IMR-90 (cell line): ENCODE measurements at regions not wholly inside any gene's neighbourhood (a gene's known extent, or its start where the extent isn't known, plus 50 kb on each side); places are given as distances from the start of the nearest gene placed in this dataset.

Experiments used
- ATAC-seq: fragments of 200-7000 bp; cut with Tn5 transposase; 2 replicates; pipeline ENCODE4 v1.9.1; 2020; ENCODE audit warnings: low read depth, mild to moderate bottlenecking, moderate library complexity
- BruUV-seq: library from RNA; stranded (reverse); fragments of 400-500 nt; replicated peaks from 2 replicates; lab custom pipeline; 2021; lab: Mats Ljungman, UMichigan
- CTCF ChIA-PET: fragments of 300-600 bp; formaldehyde crosslinking; extraction: SDS; loops from one replicate; lab custom pipeline; 2021; ENCODE audit warnings: antibody characterized with exemption; lab: Yijun Ruan, JAX
- POLR2A ChIA-PET: fragments of 300-600 bp; sonication (Branson Sonifier 250); formaldehyde crosslinking; loops from one replicate; lab custom pipeline; 2022; ENCODE audit warnings: antibody characterized with exemption; ENCODE audit not compliant: unreplicated experiment; lab: Charles Lee
- DNase-seq: peaks from one replicate; pipeline ENCODE4 v3.0.0; 2013
- H2AFZ ChIP-seq: replicated peaks from 2 replicates; pipeline ENCODE3; 2013; ENCODE audit warnings: low read length, mild to moderate bottlenecking; ENCODE audit not compliant: poor library complexity
- H2AK5ac ChIP-seq: 2 replicates; pipeline ENCODE4 v1.6.1; 2013; ENCODE audit warnings: low read depth, low read length, inconsistent platforms
- H2AK9ac ChIP-seq: replicated peaks from 2 replicates; pipeline ENCODE3; 2013; ENCODE audit warnings: mild to moderate bottlenecking, low read depth, low read length, moderate library complexity; ENCODE audit not compliant: poor library complexity
- H2BK120ac ChIP-seq: 2 replicates; pipeline ENCODE4 v1.6.1; 2013; ENCODE audit warnings: low read depth, low read length, inconsistent platforms
- H2BK15ac ChIP-seq: 3 replicates; pipeline ENCODE4 v1.6.1; 2013; ENCODE audit warnings: low read depth, low read length, inconsistent platforms
- H2BK20ac ChIP-seq: 2 replicates; pipeline ENCODE4 v1.6.1; 2013; ENCODE audit warnings: low read depth, mild to moderate bottlenecking, inconsistent platforms, low read length, moderate library complexity
- H2BK5ac ChIP-seq: 2 replicates; pipeline ENCODE4 v1.6.1; 2013; ENCODE audit warnings: mild to moderate bottlenecking, low read depth, low read length, inconsistent platforms; ENCODE audit not compliant: poor library complexity, severe bottlenecking
- H3K14ac ChIP-seq: replicated peaks from 2 replicates; pipeline ENCODE4 v1.6.1; 2013; ENCODE audit warnings: low read depth, low read length, inconsistent platforms
- H3K18ac ChIP-seq: 2 replicates; pipeline ENCODE4 v1.6.1; 2013; ENCODE audit warnings: low read depth, low read length, control low read depth
- H3K23ac ChIP-seq: 2 replicates; pipeline ENCODE4 v1.6.1; 2013; ENCODE audit warnings: low read depth, low read length, inconsistent platforms
- H3K27ac ChIP-seq: 2 replicates; pipeline ENCODE4 v1.5.1; 2013; ENCODE audit warnings: mild to moderate bottlenecking, control low read depth, low read length; ENCODE audit not compliant: insufficient read depth
- H3K27me3 ChIP-seq: 2 replicates; pipeline ENCODE4 v1.6.1; 2013; ENCODE audit warnings: low read length; ENCODE audit not compliant: control insufficient read depth, insufficient read depth
- H3K36me3 ChIP-seq: 2 replicates; pipeline ENCODE4 v1.6.1; 2013; ENCODE audit warnings: low read length, mixed read lengths; ENCODE audit not compliant: control insufficient read depth, insufficient read depth
- H3K4ac ChIP-seq: 2 replicates; pipeline ENCODE4 v1.6.1; 2013; ENCODE audit warnings: low read depth, low read length, inconsistent platforms
- H3K4me1 ChIP-seq: 2 replicates; pipeline ENCODE4 v1.6.1; 2013; ENCODE audit warnings: low read length, mixed read lengths; ENCODE audit not compliant: control insufficient read depth, insufficient read depth
- H3K4me2 ChIP-seq: 2 replicates; pipeline ENCODE4 v1.6.1; 2013; ENCODE audit warnings: low read depth, mild to moderate bottlenecking, control low read depth, low read length, moderate library complexity
- H3K4me3 ChIP-seq: 2 replicates; pipeline ENCODE4 v1.5.1; 2013; ENCODE audit warnings: low read depth, mild to moderate bottlenecking, control low read depth, low read length, moderate library complexity; ENCODE audit not compliant: insufficient read depth
- H3K56ac ChIP-seq: 2 replicates; pipeline ENCODE4 v1.6.1; 2013; ENCODE audit warnings: low read length, inconsistent platforms; ENCODE audit not compliant: insufficient read depth; ENCODE audit errors: extremely low read depth
- H3K79me1 ChIP-seq, 2 experiments: 2 replicates each; pipeline ENCODE4 v1.6.1; 2013; ENCODE audit warnings: low read length in 2 of 2, inconsistent platforms in 1 of 2, low read depth in 1 of 2
- H3K9ac ChIP-seq: 2 replicates; pipeline ENCODE4 v1.6.1; 2013; ENCODE audit warnings: low read depth, low read length, control low read depth
- H3K9me1 ChIP-seq: 2 replicates; pipeline ENCODE4 v1.6.1; 2013; ENCODE audit warnings: low read length, inconsistent platforms; ENCODE audit not compliant: insufficient read depth
- H3K9me3 ChIP-seq: 2 replicates; pipeline ENCODE4 v1.6.1; 2013; ENCODE audit warnings: low read length; ENCODE audit not compliant: control insufficient read depth, insufficient read depth
- H4K20me1 ChIP-seq: 2 replicates; pipeline ENCODE4 v1.6.1; 2013; ENCODE audit warnings: low read length, inconsistent platforms; ENCODE audit not compliant: insufficient read depth
- H4K5ac ChIP-seq: 2 replicates; pipeline ENCODE4 v1.6.1; 2013; ENCODE audit warnings: mild to moderate bottlenecking, low read depth, low read length, control low read depth
- H4K8ac ChIP-seq, 2 experiments: 2 replicates each; pipeline ENCODE4 v1.6.1; 2013; ENCODE audit warnings: low read depth in 2 of 2, low read length in 2 of 2, control low read depth in 1 of 2, inconsistent platforms in 1 of 2
- H4K91ac ChIP-seq: 2 replicates; pipeline ENCODE4 v1.6.1; 2013; ENCODE audit warnings: low read depth, low read length, inconsistent platforms; ENCODE audit not compliant: insufficient read depth
- FOS ChIP-seq: fragments of 150-350 bp; IDR thresholded peaks from 2 replicates; pipeline ENCODE4 v1.6.1; 2016; ENCODE audit warnings: low read depth, low read length
- MAFK ChIP-seq: IDR thresholded peaks from 2 replicates; pipeline ENCODE4 v1.6.1; 2012; ENCODE audit warnings: low read depth, low read length, improper control_type of control experiment
- NFE2L2 ChIP-seq: fragments of 150-350 bp; IDR thresholded peaks from 2 replicates; pipeline ENCODE4 v1.6.1; 2016; ENCODE audit warnings: low read depth, mild to moderate bottlenecking, low read length
- WGBS, 2 experiments: methylation state at CpG; one replicate each; pipeline versions ENCODE4 v1.1.5 to v1.1.7; 2013; ENCODE audit warnings: missing lambda C conversion rate in 2 of 2; ENCODE audit not compliant: insufficient read length in 1 of 2; ENCODE audit errors: extremely low coverage in 2 of 2; 5-methylcytosine and 5-hydroxymethylcytosine counted together
- dilution Hi-C: fragments of 300-500 bp; cut with HindIII; formaldehyde crosslinking; loops from one replicate; pipeline ENCODE4 v1.14.3; 2018; ENCODE audit warnings: low sequenced_read_pairs; ENCODE audit not compliant: unreplicated experiment
- in situ Hi-C: fragments of 300-500 bp; cut with MboI; formaldehyde crosslinking; loops from 3 replicates; pipeline ENCODE4 v1.14.3; 2019; ENCODE audit warnings: low sequenced_read_pairs, inconsistent platforms, mixed read lengths
- intact Hi-C: fragments of 100-400 bp; cut with micrococcal nuclease; formaldehyde crosslinking; loops from 2 replicates; pipeline ENCODE4 v1.10.0; 2022

GRCh38 chr13:53638040-53638439 is 609.4 kb downstream of the OLFM4 start:
- Histone ChIP-seq H4K20me1 (no peaks in the 10 kb centered on the region), H4K5ac (no peak overlapping the region), H3K14ac (no peak overlapping the region), H3K56ac (no peak overlapping the region), H4K91ac (no peak overlapping the region), H3K4me1 (no peaks in the 10 kb centered on the region), H2BK20ac (no peak overlapping the region), H3K79me1 (no peaks in the 10 kb centered on the region), H3K9me3 (peaks cover 4% of the 10 kb centered on the region; the same call in 1 of the 2 replicates), H4K8ac (no peak overlapping the region), H2BK5ac (no peak overlapping the region), H3K23ac (no peak overlapping the region), H3K27me3 (no peaks in the 10 kb centered on the region), H2BK15ac (no peak overlapping the region), H2BK120ac (no peak overlapping the region), H3K18ac (no peak overlapping the region), H2AFZ (no peak overlapping the region), H3K36me3 (no peaks in the 10 kb centered on the region), H2AK5ac (no peak overlapping the region), H3K9me1 (no peaks in the 10 kb centered on the region), H3K4me2 (no peak overlapping the region), H3K27ac (no peak overlapping the region), H3K9ac (no peak overlapping the region), H3K4ac (no peak overlapping the region), H2AK9ac (no peak overlapping the region), H3K4me3 (no peak overlapping the region)
- dilution Hi-C loops = no loop called here
- ChIA-PET CTCF (no interaction called here), POLR2A (no interaction called here)
- no TSS peak for BruUV-seq
- no peak for TF ChIP-seq FOS
- peak; percentile 47; the same call in 1 of the 2 replicates for TF ChIP-seq MAFK
- TF ChIP-seq NFE2L2 = no peak
- no CpG with 5 or more reads among the region's 2 CpGs for WGBS, 2 experiments
- DNase-seq (no peak), ATAC-seq (no peak)
- intact Hi-C loops = no loop called here
- in situ Hi-C loops = no loop called here
